ENCODE measurements at regions not wholly inside any gene's neighbourhood (a gene's known extent, or its start where the extent isn't known, plus 50 kb on each side); places are given as distances from the start of the nearest gene placed in this dataset.
"Not testable (repeated sequence)": the region's sequence is repeated elsewhere in the genome, so short reads cannot be mapped to it uniquely, and the experiment has no call there.

GRCh38 chr1:88293691-88294190 lies 390.3 kb upstream of the PKN2 start:
- no peak for DNase-seq (ENCODE audit: low spot score)

DNA sequence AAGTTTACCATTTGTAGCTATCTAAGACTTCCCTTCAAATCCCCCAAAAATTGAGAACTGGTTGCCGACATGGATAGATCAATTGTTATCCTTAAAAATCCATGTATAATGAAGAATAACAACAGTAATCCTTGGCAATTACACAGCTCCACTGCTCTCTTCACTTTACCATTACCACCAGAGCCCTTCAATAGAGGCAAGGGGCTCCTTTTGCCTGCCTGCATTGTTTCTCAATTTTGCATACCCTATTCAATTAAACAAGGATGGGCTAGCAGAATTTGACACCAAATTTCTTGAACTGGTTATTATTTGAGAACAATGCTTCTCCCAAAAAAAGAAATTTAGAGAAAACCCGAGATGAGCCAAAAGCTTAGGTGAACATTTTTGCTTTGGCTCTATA lies 387.8 kb upstream of the PKN2 start:
- no peak for DNase-seq (ENCODE audit: low spot score)

- no peak for DNase-seq (ENCODE audit: low spot score)
Observed at GRCh38 chr1:88296642-88297041, 387.4 kb upstream of the PKN2 start.

DNA sequence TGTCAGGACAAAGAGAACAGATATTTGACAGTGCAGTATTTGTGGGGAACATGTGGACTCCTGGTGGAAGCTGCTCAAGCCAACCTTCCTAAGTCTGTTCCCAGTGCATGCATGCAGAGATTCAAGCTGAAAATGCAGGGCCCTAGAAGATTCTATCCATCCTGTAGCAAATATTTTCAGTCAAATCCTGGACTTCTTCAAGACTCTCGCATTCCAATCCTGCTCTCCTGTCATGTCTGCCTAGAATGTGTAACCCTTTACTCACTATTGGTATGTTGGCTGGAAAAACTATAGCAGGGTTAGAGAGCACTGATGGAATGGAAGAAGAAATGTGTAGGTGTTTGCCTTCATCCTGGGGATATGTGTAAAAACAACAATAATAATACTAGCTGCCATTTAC lies 385.6 kb upstream of the PKN2 start:
- no peak for DNase-seq (ENCODE audit: low spot score)

DNA sequence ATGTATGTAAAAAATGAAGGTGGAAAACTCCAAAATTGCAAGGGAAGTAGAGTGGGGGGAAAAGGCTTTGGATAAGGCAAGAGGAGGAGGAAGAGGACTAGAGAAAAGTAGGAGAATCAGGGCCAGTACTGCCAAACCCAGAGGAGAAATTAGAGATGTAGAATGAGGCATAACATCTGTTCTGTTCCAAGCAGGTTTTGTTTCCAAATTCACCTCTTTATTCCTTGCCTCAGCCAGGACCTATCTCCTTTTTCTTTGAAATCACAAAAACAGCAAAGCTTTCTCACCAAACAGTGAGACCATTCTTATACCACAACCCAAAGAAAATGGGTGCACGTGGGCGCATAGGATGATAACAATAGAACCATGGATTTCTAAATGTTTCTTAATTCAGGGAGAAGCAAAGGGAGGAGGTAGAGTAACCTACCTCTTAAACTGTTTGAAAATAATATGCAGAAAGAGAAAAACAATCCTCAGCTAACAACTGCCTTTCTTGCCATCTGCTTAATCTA lies 383.3 kb upstream of the PKN2 start:
- no peak for DNase-seq (ENCODE audit: low spot score)

GRCh38 chr1:88302843-88303486 lies 381.1 kb upstream of the PKN2 start:
- peak; percentile 54 for DNase-seq (ENCODE audit: low spot score)

GRCh38 chr1:88311265-88311664 lies 372.8 kb upstream of the PKN2 start:
- DNase-seq (ENCODE audit: low spot score), result no peak

GRCh38 chr1:88311907-88312306 lies 372.2 kb upstream of the PKN2 start:
- no peak for DNase-seq (ENCODE audit: low spot score)

GRCh38 chr1:88317396-88317795 lies 366.7 kb upstream of the PKN2 start:
- no peak for DNase-seq (ENCODE audit: low spot score)

GRCh38 chr1:88318740-88319139 lies 365.3 kb upstream of the PKN2 start:
- DNase-seq (ENCODE audit: low spot score), result no peak

GRCh38 chr1:88320291-88320690 lies 363.8 kb upstream of the PKN2 start:
- no peak for DNase-seq (ENCODE audit: low spot score)

DNA sequence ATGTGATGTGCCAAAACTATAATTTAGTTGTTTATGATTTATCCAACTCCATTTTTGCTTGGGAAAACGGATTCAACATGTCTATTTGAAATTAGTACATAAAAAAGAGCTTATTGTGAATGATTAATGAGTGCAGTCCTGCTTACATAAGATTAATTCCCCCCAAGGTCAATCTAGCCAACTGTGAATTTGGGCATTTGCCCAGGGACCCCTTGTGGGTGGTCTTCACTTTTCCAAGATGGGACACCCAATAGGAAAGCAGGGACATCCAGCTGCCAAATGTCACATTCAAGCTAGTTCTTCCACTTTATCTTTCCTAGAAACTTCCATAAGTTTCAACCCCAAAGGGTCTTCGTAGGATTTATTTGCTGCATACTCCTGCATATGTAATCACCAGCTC lies 362.4 kb upstream of the PKN2 start:
- DNase-seq (ENCODE audit: low spot score), result no peak

DNA sequence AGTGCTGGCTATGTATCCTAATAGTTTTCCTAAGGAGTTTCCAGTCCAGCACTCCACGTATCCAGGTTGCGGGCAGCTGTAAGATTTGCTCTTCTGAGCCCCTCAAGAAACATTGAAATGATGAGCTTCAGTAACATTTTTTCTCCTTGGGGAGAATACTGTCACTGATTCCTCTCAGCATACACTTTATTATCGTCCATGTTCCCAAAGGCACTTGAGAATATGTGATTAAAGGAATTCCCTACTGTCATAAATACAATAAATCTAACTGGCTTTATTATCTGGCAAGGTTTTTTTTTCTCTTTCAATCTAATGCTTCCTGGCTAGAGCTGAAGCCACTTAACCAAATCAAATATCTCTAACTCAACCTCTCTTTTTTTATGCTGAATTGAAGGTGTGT lies 359.2 kb upstream of the PKN2 start:
- no peak for DNase-seq (ENCODE audit: low spot score)

DNA sequence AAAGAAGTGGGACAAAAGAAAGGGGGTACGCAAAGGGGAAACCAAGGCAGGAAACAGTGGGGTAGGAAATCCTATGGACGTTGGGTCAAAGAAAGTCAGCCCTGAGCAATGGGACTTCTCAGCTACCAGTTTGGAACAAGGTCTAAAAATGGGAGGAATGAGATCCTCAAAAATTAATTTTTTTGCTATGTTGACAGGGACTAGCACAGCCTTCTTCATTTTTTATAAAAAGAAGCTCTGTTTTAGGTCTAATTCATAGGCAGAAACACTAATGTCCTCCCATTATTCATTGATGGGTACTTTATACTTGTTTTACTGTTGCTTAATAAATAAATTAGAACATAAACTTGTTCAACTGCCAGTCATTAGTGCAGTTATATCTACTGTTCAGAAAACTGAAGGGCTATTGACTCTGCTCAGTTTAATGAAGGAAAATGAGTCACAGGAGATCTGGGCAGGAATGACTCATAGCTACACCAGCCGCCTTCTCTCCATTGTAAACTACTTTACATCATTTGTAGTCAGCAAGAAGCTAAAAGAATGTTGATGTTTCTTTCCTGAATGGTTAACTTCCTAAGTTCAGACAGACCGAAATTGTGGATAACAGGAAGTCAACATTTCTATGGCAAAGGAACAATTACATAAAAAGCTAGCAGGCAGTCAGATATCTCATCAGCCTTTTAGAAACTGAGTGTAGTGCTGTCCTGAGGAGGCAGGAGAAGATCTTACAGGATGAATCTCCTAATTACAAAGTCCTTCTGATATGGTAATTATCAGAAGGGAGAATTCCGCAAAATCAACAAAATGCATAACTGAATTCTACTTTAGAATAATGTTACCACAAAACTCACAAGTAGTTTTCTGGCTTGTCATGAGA lies 356.4 kb upstream of the PKN2 start:
- DNase-seq (ENCODE audit: low spot score), result peak; percentile 80

- DNase-seq (ENCODE audit: low spot score), result no peak
Observed at GRCh38 chr1:88330201-88330600, 353.9 kb upstream of the PKN2 start.

- no peak for DNase-seq (ENCODE audit: low spot score)
Observed at GRCh38 chr1:88333086-88333695, 350.9 kb upstream of the PKN2 start.

DNA sequence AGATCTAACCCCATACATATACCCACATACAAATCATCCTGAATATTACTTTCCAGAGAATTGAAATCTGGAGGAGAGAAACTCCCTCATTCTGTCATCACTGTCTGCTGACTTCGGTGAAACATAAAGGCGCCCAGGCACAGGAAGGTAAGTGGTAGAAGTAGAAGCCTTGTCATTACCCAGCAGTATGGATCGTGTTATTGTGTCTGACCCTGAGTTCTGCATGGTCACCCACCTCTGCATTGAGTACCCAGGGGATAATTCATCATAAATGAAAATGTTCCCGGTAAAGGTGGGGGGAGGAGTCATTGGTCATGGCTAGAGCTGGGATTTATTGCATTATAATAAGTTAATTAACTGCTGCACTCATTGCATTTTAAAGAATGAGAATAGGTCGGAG lies 342.6 kb upstream of the PKN2 start:
- no peak for DNase-seq (ENCODE audit: low spot score)

GRCh38 chr1:88342081-88342480 lies 342.0 kb upstream of the PKN2 start:
- not testable (repeated sequence) for DNase-seq (ENCODE audit: low spot score)

GRCh38 chr1:88350648-88351047 lies 333.4 kb upstream of the PKN2 start:
- no peak for DNase-seq (ENCODE audit: low spot score)

GRCh38 chr1:88351960-88352359 lies 332.1 kb upstream of the PKN2 start:
- no peak for DNase-seq (ENCODE audit: low spot score)

DNA sequence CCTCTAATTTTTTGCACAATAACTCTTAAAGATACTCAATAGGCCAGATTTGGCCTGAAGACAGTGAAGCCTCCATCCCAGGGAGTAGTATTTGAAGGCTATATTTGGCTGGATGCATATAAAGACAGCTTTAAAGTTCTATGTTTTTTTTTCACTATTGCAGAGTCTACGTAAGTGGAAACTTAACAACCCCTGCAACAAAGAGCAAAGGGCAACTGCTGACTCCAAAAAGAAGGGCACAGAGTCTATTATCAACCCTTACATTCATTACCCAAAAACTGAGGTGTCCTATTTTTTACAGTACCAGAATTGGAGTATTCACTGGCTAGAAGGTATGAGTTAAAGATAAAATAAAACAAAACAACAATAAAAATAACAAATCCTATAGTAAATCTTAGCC lies 329.8 kb upstream of the PKN2 start:
- no peak for DNase-seq (ENCODE audit: low spot score)

DNA sequence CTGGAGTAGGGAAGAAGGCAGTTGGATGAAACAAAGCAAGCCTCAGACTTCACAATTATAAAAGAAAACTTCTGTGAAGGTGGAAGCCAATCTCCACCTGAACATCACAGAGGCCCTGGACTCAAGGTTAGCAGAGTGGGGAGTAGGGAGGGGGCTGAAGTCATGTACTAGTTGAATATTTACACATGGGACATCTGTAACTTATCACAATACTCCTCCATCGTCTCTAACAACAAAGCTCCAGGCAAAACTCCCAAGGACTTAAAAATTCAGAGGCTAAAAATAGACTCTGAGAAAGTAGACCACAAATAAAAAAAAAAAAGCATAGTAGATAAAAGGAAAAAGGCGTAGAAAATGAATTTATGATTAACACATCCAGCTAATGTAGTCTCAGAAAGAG lies 326.3 kb upstream of the PKN2 start:
- no peak for DNase-seq (ENCODE audit: low spot score)

All from GM03348 (cell line).